ENCODE measurements at regions not wholly inside any gene's neighbourhood (a gene's known extent, or its start where the extent isn't known, plus 50 kb on each side); places are given as distances from the start of the nearest gene placed in this dataset.

DNA sequence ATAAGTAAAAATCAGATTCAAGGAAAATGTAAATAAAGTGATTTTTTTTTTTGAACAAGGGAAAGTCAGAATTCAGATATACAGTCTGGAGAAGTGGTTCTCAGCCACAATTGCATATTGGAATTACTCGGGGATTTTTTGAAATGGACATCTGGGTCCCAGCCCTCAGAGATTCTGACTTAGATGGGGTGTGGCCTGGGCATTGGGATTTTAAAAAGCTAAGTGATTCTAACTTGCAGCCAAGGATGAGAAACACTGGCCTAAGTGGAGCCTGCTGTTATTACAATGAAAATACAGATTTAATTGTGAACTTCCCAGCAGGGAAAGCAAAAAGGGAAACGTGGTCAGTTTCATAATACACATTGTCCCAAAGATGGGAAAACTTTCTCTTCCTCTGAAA lies 273.8 kb downstream of the TTC8 start:
- TF ChIP-seq, protein P1, sequence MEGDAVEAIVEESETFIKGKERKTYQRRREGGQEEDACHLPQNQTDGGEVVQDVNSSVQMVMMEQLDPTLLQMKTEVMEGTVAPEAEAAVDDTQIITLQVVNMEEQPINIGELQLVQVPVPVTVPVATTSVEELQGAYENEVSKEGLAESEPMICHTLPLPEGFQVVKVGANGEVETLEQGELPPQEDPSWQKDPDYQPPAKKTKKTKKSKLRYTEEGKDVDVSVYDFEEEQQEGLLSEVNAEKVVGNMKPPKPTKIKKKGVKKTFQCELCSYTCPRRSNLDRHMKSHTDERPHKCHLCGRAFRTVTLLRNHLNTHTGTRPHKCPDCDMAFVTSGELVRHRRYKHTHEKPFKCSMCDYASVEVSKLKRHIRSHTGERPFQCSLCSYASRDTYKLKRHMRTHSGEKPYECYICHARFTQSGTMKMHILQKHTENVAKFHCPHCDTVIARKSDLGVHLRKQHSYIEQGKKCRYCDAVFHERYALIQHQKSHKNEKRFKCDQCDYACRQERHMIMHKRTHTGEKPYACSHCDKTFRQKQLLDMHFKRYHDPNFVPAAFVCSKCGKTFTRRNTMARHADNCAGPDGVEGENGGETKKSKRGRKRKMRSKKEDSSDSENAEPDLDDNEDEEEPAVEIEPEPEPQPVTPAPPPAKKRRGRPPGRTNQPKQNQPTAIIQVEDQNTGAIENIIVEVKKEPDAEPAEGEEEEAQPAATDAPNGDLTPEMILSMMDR (IDR thresholded peaks at IDR 0.05): no peak
- TF ChIP-seq EP300 (IDR thresholded peaks at IDR 0.05) (no peak), POLR2A (IDR thresholded peaks at IDR 0.05) (no peak)

Measured in suprapubic skin (tissue), 3 donors.